Esophagus muscularis mucosa (tissue), 4 donors: ENCODE measurements at regions not wholly inside any gene's neighbourhood (a gene's known extent, or its start where the extent isn't known, plus 50 kb on each side); places are given as distances from the start of the nearest gene placed in this dataset.

Experiments used
- DNase-seq: peaks from one replicate; pipeline ENCODE4 v3.0.0-alpha.2; 2017; ENCODE audit errors: extremely low spot score
- H3K27ac ChIP-seq, 4 donors: fragments of 200-600 bp; sonication (generic); replicated peaks in 1 of 4; 1 replicate in 3 of 4; 2 replicates in 1 of 4; pipeline ENCODE4 v1.5.1; 2016 to 2019; ENCODE audit warnings: mild to moderate bottlenecking in 1 of 4
- H3K27me3 ChIP-seq, 4 donors: fragments of 200-600 bp; sonication (generic); one replicate each; pipeline versions ENCODE4 v1.5.1 to v1.6.0; 2016 to 2019
- H3K36me3 ChIP-seq, 4 donors: fragments of 200-600 bp; sonication (generic); one replicate each; pipeline ENCODE4 v1.5.1; 2016 to 2019
- H3K4me1 ChIP-seq, 4 donors: fragments of 200-600 bp; sonication (generic); one replicate each; pipeline ENCODE4 v1.5.1; 2016 to 2019
- H3K4me3 ChIP-seq, 4 donors: fragments of 200-600 bp; sonication (generic); 1 replicate in 2 of 4; 2 replicates in 2 of 4; pipeline ENCODE4 v1.5.1; 2016 to 2019; ENCODE audit warnings: mild to moderate bottlenecking in 4 of 4, moderate library complexity in 1 of 4
- H3K9me3 ChIP-seq, 4 donors: fragments of 200-600 bp; sonication (generic); 1 replicate in 3 of 4; 2 replicates in 1 of 4; pipeline ENCODE4 v1.5.1; 2016 to 2019
- EP300 ChIP-seq: sonication (generic); formaldehyde crosslinking; IDR thresholded peaks from one replicate; pipeline ENCODE4 v1.6.1; 2017; ENCODE audit warnings: antibody characterized with exemption
- POLR2A ChIP-seq: fragments of 450-650 bp; IDR thresholded peaks from one replicate; pipeline ENCODE4 v1.6.1; 2017; ENCODE audit warnings: antibody characterized with exemption, moderate library complexity, mild to moderate bottlenecking, low read depth
- POLR2AphosphoS5 ChIP-seq, 2 donors: sonication (generic); formaldehyde crosslinking; IDR thresholded peaks; one replicate each; pipeline ENCODE4 v1.6.1; 2017; ENCODE audit warnings: antibody characterized with exemption in 2 of 2
- WGBS: methylation state at CpG from one replicate; pipeline ENCODE4 v1.1.5; 2018; 5-methylcytosine and 5-hydroxymethylcytosine counted together
- intact Hi-C: fragments of 100-400 bp; cut with DNase I; formaldehyde crosslinking; loops from one replicate; pipeline ENCODE4 v1.15.1; 2023
- TF ChIP-seq, protein P1 (sequence below), 3 experiments: fragments of 200-600 bp in 2 of 3; fragments of 450-650 bp in 1 of 3; sonication (generic) in 2 of 3; IDR thresholded peaks; one replicate each; pipeline ENCODE4 v1.5.1; 2017 to 2019; ENCODE audit warnings: antibody characterized with exemption in 3 of 3, mild to moderate bottlenecking in 2 of 3, moderate library complexity in 1 of 3

DNA sequence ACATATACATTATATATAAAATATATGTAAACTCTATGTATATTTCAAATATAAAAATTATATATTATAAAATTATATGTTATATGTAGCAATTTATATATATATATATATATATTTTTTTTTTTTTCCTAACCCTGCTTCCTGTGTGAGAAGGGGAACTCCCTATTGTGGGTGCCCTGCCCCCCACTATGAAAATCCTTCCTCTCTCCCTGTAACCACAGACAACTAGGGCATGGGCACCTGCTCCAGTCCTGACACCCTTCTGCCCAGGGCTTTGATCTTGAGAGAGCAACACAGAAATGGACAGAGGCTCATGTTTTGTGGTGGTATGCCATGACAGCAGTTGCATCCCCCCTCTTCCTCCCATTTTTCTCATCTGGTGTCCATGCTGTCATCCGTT, 148.7 kb upstream of the IL12B start:
- WGBS: 85% methylated on average over 1 of the region's 1 CpG
- Histone ChIP-seq H3K27me3 (no peaks in the 10 kb centered on the region), H3K9me3 (peaks cover 0 to 20% (median 13%) of the 10 kb centered on the region in 4 donors), H3K27ac (no peak overlapping the region), H3K36me3 (no peaks in the 10 kb centered on the region), H3K4me3 (no peak overlapping the region), H3K4me1 (no peaks in the 10 kb centered on the region)
- TF ChIP-seq EP300 (no peak), POLR2A (no peak), POLR2AphosphoS5 (IDR thresholded peaks at IDR 0.05) (no peak)
- TF ChIP-seq, protein P1, sequence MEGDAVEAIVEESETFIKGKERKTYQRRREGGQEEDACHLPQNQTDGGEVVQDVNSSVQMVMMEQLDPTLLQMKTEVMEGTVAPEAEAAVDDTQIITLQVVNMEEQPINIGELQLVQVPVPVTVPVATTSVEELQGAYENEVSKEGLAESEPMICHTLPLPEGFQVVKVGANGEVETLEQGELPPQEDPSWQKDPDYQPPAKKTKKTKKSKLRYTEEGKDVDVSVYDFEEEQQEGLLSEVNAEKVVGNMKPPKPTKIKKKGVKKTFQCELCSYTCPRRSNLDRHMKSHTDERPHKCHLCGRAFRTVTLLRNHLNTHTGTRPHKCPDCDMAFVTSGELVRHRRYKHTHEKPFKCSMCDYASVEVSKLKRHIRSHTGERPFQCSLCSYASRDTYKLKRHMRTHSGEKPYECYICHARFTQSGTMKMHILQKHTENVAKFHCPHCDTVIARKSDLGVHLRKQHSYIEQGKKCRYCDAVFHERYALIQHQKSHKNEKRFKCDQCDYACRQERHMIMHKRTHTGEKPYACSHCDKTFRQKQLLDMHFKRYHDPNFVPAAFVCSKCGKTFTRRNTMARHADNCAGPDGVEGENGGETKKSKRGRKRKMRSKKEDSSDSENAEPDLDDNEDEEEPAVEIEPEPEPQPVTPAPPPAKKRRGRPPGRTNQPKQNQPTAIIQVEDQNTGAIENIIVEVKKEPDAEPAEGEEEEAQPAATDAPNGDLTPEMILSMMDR (IDR thresholded peaks at IDR 0.05): no peak
- intact Hi-C loops: no loop called here
- peak; percentile 79 for DNase-seq

DNA sequence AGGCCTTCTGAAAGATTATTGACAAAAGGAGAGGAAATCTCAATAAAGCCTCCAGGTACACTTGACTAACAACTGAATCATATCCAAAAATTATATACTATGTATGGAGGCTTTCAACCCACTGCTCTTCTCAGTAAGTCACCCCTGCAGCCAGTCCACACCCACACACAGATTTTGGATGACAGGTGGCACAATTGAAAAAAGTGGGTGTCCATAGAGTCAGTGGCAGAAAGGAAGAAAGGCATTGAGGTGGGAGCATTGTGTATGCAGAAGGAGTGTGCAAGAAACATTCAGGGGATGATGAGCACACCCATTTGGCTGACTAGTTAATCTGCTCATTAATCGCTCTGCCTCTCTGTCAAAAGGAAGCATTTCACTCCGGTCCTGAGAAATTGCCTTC, 150.6 kb upstream of the IL12B start:
- Histone ChIP-seq H3K4me1 (no peaks in the 10 kb centered on the region), H3K27ac (no peak overlapping the region), H3K9me3 (peaks cover 0 to 5% (median 1%) of the 10 kb centered on the region in 4 donors), H3K36me3 (no peaks in the 10 kb centered on the region), H3K27me3 (no peaks in the 10 kb centered on the region), H3K4me3 (no peak overlapping the region)
- peak; percentile 24 for DNase-seq
- WGBS: 78% methylated on average over 2 of the region's 2 CpGs
- TF ChIP-seq POLR2AphosphoS5 (IDR thresholded peaks at IDR 0.05) (no peak), EP300 (no peak)
- intact Hi-C loops: no loop called here

DNA sequence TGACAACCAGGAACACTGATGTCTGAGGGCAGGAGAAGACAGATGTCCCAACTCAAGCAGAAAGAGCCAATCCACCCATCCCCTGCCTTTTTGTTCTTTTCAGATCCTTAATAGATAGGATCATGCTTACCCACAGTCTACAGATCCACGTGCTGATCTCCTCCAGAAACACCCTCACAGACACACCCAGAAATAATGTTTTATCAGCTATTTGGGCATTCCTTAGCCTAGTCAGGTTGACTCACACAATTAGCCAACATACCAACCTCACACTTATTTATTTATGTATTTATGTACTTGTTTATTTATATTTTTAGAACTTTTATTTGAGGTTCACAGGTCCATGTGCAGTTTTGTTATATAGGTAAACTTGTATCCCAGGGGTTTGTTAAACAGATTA, 151.5 kb upstream of the IL12B start:
- intact Hi-C loops: no loop called here
- 80% methylated on average over 1 of the region's 1 CpG for WGBS
- DNase-seq: peak; percentile 64
- H3K9me3 ChIP-seq: no peaks in the 10 kb centered on the region
- TF ChIP-seq, protein P1 (IDR thresholded peaks at IDR 0.05): no peak
- TF ChIP-seq EP300: no peak
- no peak for TF ChIP-seq POLR2A
- no peak for TF ChIP-seq POLR2AphosphoS5 (IDR thresholded peaks at IDR 0.05)
- H3K27ac ChIP-seq: no peak overlapping the region
- no peaks in the 10 kb centered on the region for H3K4me1 ChIP-seq
- no peaks in the 10 kb centered on the region for H3K27me3 ChIP-seq
- H3K36me3 ChIP-seq: no peaks in the 10 kb centered on the region
- H3K4me3 ChIP-seq: no peak overlapping the region

DNA sequence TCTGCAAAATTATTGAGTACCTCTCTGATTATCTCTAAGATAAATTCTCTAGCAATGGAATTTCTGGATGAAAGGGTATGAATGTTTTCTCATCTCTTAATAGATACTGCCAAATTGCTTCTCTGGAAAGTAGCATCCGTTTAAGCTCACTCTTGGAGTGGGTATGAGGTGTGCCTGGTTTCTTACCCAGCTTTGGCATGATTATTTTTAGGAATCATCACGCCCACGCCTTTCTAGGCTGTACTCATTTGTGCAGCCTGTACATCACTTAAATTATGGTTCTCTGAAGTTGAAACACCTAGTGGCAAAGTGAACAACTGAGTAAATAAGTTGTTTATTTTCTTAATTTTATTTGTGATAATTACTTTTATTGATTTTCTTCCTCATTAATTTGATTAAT, 156.5 kb upstream of the IL12B start:
- Histone ChIP-seq H3K4me3 (no peak overlapping the region), H3K27ac (no peak overlapping the region), H3K36me3 (no peaks in the 10 kb centered on the region), H3K27me3 (no peaks in the 10 kb centered on the region), H3K4me1 (no peaks in the 10 kb centered on the region), H3K9me3 (no peaks in the 10 kb centered on the region)
- intact Hi-C loops: no loop called here
- WGBS: 80% methylated on average over 3 of the region's 3 CpGs
- TF ChIP-seq, protein P1 (IDR thresholded peaks at IDR 0.05): no peak
- TF ChIP-seq EP300: no peak
- TF ChIP-seq POLR2AphosphoS5 (IDR thresholded peaks at IDR 0.05): no peak
- no peak for TF ChIP-seq POLR2A
- peak; percentile 2 for DNase-seq

DNA sequence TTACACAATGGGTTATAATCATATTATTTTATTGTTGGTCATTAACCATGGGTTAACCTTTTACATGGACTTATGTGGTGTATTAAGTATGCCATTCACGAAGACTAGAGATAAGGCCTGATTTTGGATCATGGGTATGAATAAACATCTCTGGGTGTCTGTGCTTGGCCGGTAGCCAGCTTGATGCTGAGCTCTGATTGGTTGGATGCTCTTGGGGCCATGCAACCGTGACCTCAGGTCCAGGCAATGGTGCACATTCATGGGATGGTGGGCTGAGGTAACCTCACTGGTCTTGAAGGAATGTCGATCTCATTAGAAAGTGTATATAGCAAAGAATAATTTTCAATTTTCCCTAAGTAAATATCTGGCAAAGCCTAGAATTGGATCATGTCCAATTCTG, 158.2 kb upstream of the IL12B start:
- no peaks in the 10 kb centered on the region for H3K4me1 ChIP-seq
- no peaks in the 10 kb centered on the region for H3K27me3 ChIP-seq
- DNase-seq: no peak
- 85% methylated on average over 4 of the region's 4 CpGs for WGBS
- no peaks in the 10 kb centered on the region for H3K9me3 ChIP-seq
- H3K36me3 ChIP-seq: no peaks in the 10 kb centered on the region
- no peak overlapping the region for H3K27ac ChIP-seq
- H3K4me3 ChIP-seq: no peak overlapping the region
- TF ChIP-seq POLR2A (no peak), POLR2AphosphoS5 (IDR thresholded peaks at IDR 0.05) (no peak), EP300 (no peak)
- TF ChIP-seq, protein P1 (IDR thresholded peaks at IDR 0.05): no peak
- intact Hi-C loops: no loop called here
